ENCODE measurements at regions not wholly inside any gene's neighbourhood (a gene's known extent, or its start where the extent isn't known, plus 50 kb on each side); places are given as distances from the start of the nearest gene placed in this dataset.

GRCh38 chr6:84442208-84442607, 214.8 kb upstream of the CEP162 start:
- TF ChIP-seq, protein P1, sequence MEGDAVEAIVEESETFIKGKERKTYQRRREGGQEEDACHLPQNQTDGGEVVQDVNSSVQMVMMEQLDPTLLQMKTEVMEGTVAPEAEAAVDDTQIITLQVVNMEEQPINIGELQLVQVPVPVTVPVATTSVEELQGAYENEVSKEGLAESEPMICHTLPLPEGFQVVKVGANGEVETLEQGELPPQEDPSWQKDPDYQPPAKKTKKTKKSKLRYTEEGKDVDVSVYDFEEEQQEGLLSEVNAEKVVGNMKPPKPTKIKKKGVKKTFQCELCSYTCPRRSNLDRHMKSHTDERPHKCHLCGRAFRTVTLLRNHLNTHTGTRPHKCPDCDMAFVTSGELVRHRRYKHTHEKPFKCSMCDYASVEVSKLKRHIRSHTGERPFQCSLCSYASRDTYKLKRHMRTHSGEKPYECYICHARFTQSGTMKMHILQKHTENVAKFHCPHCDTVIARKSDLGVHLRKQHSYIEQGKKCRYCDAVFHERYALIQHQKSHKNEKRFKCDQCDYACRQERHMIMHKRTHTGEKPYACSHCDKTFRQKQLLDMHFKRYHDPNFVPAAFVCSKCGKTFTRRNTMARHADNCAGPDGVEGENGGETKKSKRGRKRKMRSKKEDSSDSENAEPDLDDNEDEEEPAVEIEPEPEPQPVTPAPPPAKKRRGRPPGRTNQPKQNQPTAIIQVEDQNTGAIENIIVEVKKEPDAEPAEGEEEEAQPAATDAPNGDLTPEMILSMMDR (optimal IDR thresholded peaks at IDR 0.05 in 1 of 3, IDR thresholded peaks at IDR 0.05 in 1 of 3, conservative IDR thresholded peaks at IDR 0.05 in 1 of 3; ENCODE audit: extremely low read depth in 1 of 3, insufficient read depth in 2 of 3, low read length in 3 of 3), result no peak
- TF ChIP-seq EZH2 (IDR thresholded peaks at IDR 0.05; ENCODE audit: low read length), result no peak

Measured in keratinocyte (primary cell).